Left lung (tissue), 4 donors: ENCODE measurements at regions not wholly inside any gene's neighbourhood (a gene's known extent, or its start where the extent isn't known, plus 50 kb on each side); places are given as distances from the start of the nearest gene placed in this dataset.
"Not testable (repeated sequence)": the region's sequence is repeated elsewhere in the genome, so short reads cannot be mapped to it uniquely, and the experiment has no call there.

ENCODE experiments used
- ATAC-seq: fragments of 200-7000 bp; cut with Tn5 transposase; one replicate; pipeline ENCODE4 v1.9.1; 2020; ENCODE audit warnings: moderate library complexity
- DNase-seq, 4 donors: peaks; one replicate each; pipeline ENCODE4 v3.0.0-alpha.2; 2013 to 2020
- H3K27ac ChIP-seq, 2 donors: fragments of 200-600 bp; sonication (generic) in 1 of 2; one replicate each; pipeline versions ENCODE4 v1.5.0 to v1.8.0; 2020 to 2021
- H3K27me3 ChIP-seq, 2 donors: fragments of 200-600 bp; sonication (generic) in 1 of 2; one replicate each; pipeline versions ENCODE4 v1.5.0 to v1.8.0; 2020 to 2021
- H3K36me3 ChIP-seq, 2 donors: fragments of 200-600 bp; sonication (generic) in 1 of 2; one replicate each; pipeline versions ENCODE4 v1.5.0 to v1.8.0; 2020 to 2021
- H3K4me1 ChIP-seq, 2 donors: fragments of 200-600 bp; one replicate each; pipeline ENCODE4 v1.8.0; 2021
- H3K4me3 ChIP-seq, 2 donors: fragments of 200-600 bp; sonication (generic) in 1 of 2; one replicate each; pipeline versions ENCODE4 v1.5.0 to v1.8.0; 2020 to 2021; ENCODE audit warnings: mild to moderate bottlenecking in 1 of 2
- H3K9me3 ChIP-seq, 2 donors: fragments of 200-600 bp; sonication (generic) in 1 of 2; one replicate each; pipeline versions ENCODE4 v1.5.0 to v1.8.0; 2020 to 2021
- CTCF ChIP-seq, 2 donors: fragments of 200-600 bp; sonication (generic) in 1 of 2; IDR thresholded peaks; one replicate each; pipeline versions ENCODE4 v1.5.0 to v1.8.0; 2021; ENCODE audit warnings: antibody characterized with exemption in 2 of 2
- intact Hi-C, 2 donors: fragments of 100-400 bp; cut with DNase I; formaldehyde crosslinking; loops; one replicate each; pipeline versions ENCODE4 v1.11.2 to v1.14.2; 2022
- donor health status: DM: no; HTN: yes; CAD: no.
- donor health status: DM: no; HTN: no; CAD: no.

DNA sequence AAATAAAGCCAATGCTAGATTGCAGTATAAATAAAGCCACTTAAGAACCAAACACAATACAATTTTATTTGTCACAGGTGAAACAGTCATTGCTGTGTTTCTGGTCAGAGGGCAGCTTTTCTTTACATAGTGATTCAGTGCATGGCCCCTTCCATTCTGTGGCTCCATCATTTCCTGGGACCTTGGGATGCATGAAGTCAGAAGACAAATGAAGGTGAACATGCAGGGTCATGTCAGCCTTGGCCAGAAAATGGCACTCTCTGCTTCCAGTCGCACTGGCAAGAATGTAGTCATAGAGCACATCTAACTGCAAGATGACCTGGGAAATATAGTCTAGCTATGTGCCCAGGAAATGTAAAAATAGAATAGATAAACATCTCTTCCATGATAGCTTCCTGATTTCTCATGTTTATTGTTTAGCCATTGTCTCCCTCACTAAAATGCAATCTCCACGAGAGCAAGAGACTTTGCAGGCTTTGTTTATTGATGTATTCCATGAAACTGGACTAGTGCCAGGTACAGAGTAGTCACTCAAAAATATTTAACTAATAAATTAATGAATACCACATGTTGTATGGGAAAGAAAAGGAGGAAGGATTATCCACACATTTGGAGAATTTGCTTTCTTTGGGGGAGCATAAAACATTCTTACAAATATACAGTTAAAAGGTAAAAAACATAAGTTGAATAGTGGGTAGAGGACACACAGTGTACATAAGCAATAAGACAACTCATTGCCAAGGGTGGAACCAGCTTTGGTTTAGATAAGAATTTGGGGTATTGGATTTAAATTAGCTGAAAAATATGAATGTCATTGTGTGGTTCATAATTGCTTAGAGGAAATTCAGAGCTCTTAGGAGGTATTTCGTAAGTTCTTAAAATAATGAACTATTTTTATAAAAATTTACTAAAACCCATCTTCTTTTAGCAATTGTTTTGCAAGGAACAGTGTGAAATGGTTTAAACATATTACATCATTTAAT is 343.8 kb downstream of the PID1 start:
- peaks cover 0 to 28% of the 10 kb centered on the region in 2 donors for H3K9me3 ChIP-seq
- no peak for DNase-seq
- no peaks in the 10 kb centered on the region for H3K4me1 ChIP-seq
- H3K27ac ChIP-seq: no peak overlapping the region
- no peaks in the 10 kb centered on the region for H3K36me3 ChIP-seq
- no peak overlapping the region for H3K4me3 ChIP-seq
- H3K27me3 ChIP-seq: no peaks in the 10 kb centered on the region
- ATAC-seq: no peak
- intact Hi-C loops: no loop called here
- no peak for TF ChIP-seq CTCF (IDR thresholded peaks at IDR 0.05)

- H3K9me3 ChIP-seq: peaks cover 0 to 14% of the 10 kb centered on the region in 2 donors
- peak; percentile 72 for ATAC-seq
- no peak for TF ChIP-seq CTCF (IDR thresholded peaks at IDR 0.05)
- H3K36me3 ChIP-seq: no peaks in the 10 kb centered on the region
- peak overlapping the region; percentile 8 to 38 for H3K27ac ChIP-seq
- intact Hi-C loops: no loop called here
- no peaks in the 10 kb centered on the region for H3K27me3 ChIP-seq
- no peaks in the 10 kb centered on the region for H3K4me1 ChIP-seq
- no peak for DNase-seq
- no peak overlapping the region for H3K4me3 ChIP-seq
Observed at GRCh38 chr2:228919808-228920207, 351.3 kb downstream of the PID1 start.

DNA sequence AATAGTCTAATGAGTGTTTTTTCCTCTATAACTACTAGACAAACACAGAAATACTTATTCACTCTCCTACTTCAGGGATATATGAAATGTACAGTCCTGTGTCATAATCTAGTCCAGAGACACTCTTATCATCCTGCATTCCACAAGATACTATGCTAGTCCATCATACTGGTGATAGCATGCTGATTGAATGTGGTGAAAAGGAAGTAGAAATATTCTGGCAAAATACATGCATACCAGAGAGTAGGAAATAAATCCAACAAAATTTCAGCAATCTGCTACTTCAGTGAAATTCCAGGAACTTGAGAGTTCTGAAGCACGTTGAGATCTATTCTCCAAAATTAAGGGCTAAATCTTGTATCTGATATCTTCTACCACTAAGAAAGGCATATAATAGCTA is 353.9 kb downstream of the PID1 start:
- Histone ChIP-seq H3K9me3 (peaks cover 0 to 7% of the 10 kb centered on the region in 2 donors), H3K36me3 (no peaks in the 10 kb centered on the region), H3K4me3 (no peak overlapping the region), H3K27ac (peak overlapping the region in 1 of 2 donors; percentile 17), H3K4me1 (no peaks in the 10 kb centered on the region), H3K27me3 (no peaks in the 10 kb centered on the region)
- no peak for TF ChIP-seq CTCF (IDR thresholded peaks at IDR 0.05)
- DNase-seq (no peak), ATAC-seq (peak; percentile 28)
- intact Hi-C loops: no loop called here

GRCh38 chr2:228916416-228917090 is 354.5 kb downstream of the PID1 start:
- DNase-seq: no peak
- H3K4me1 ChIP-seq: no peaks in the 10 kb centered on the region
- intact Hi-C loops: no loop called here
- no peak for ATAC-seq
- H3K27ac ChIP-seq: peak overlapping the region in 1 of 2 donors; percentile 17
- H3K36me3 ChIP-seq: no peaks in the 10 kb centered on the region
- H3K4me3 ChIP-seq: no peak overlapping the region
- TF ChIP-seq CTCF (IDR thresholded peaks at IDR 0.05): no peak
- peaks cover 0 to 7% of the 10 kb centered on the region in 2 donors for H3K9me3 ChIP-seq
- no peaks in the 10 kb centered on the region for H3K27me3 ChIP-seq

DNA sequence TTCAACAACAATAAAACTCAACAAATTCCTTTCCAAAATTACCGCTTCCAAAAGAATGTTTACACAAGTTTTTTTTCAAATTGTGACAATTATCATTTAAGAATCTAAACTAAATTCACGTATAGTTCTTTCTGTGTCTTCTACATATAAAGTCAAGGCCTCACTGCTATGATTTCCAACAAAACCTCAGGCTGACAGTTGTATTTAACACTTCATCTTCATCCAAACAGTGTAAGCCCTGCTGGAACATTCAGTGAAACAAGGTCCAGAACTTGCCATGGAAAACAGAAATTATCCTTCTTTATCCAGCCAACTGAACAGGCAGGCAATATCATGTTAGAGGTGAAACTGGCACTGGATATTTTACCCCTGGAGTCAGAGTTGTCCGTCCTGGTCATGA is 357.9 kb downstream of the PID1 start:
- H3K9me3 ChIP-seq: peaks cover 0 to 10% of the 10 kb centered on the region in 2 donors
- no peaks in the 10 kb centered on the region for H3K36me3 ChIP-seq
- ATAC-seq (no peak), DNase-seq (peak in 2 of 4 donors; percentile 27 to 51)
- no peak overlapping the region for H3K27ac ChIP-seq
- no peaks in the 10 kb centered on the region for H3K4me1 ChIP-seq
- no peak for TF ChIP-seq CTCF (IDR thresholded peaks at IDR 0.05)
- H3K27me3 ChIP-seq: no peaks in the 10 kb centered on the region
- no peak overlapping the region for H3K4me3 ChIP-seq
- intact Hi-C loops: no loop called here

GRCh38 chr2:228910872-228911271 is 360.2 kb downstream of the PID1 start:
- H3K4me1 ChIP-seq, ATAC-seq, H3K27ac ChIP-seq, H3K36me3 ChIP-seq, H3K4me3 ChIP-seq, H3K27me3 ChIP-seq, DNase-seq, intact Hi-C loops, H3K9me3 ChIP-seq: not testable (repeated sequence)
